AG04450 (cell line): ENCODE measurements at regions not wholly inside any gene's neighbourhood (a gene's known extent, or its start where the extent isn't known, plus 50 kb on each side); places are given as distances from the start of the nearest gene placed in this dataset.
A peak's percentile ranks its signal among the peaks of the same experiment; 100 is the strongest.

Experiments
- CTCF ChIA-PET: fragments of 300-600, 350-600 bp; formaldehyde crosslinking; extraction: SDS; loops from one replicate; lab custom pipeline; 2022; ENCODE audit warnings: antibody characterized with exemption, inconsistent platforms; lab: Charles Lee
- POLR2A ChIA-PET: fragments of 350-600 bp; formaldehyde crosslinking; extraction: SDS; loops from one replicate; lab custom pipeline; 2021; ENCODE audit warnings: antibody characterized with exemption, inconsistent platforms; lab: Yijun Ruan, JAX
- DNase-seq: peaks from one replicate; pipeline ENCODE4 v3.0.0-alpha.2; 2011; ENCODE audit warnings: low read depth, low spot score
- H3K27ac ChIP-seq: one replicate; pipeline ENCODE4 v1.5.1; 2012; ENCODE audit warnings: low read depth, low read length, control low read depth
- H3K27me3 ChIP-seq: one replicate; pipeline ENCODE4 v1.6.0; 2012; ENCODE audit warnings: low read length; ENCODE audit not compliant: control insufficient read depth, insufficient read depth
- H3K4me3 ChIP-seq: 2 replicates; pipeline ENCODE4 v1.5.1; 2011; ENCODE audit warnings: mild to moderate bottlenecking, low read depth, low read length, control low read depth
- H3K9me3 ChIP-seq: 2 replicates; pipeline ENCODE4 v1.5.1; 2012; ENCODE audit warnings: low read length; ENCODE audit not compliant: control insufficient read depth, insufficient read depth
- TF ChIP-seq, protein P1 (sequence below): IDR thresholded peaks from 2 replicates; pipeline ENCODE4 v1.5.1; 2011; ENCODE audit warnings: low read depth, low read length, control low read depth, inconsistent platforms

DNA sequence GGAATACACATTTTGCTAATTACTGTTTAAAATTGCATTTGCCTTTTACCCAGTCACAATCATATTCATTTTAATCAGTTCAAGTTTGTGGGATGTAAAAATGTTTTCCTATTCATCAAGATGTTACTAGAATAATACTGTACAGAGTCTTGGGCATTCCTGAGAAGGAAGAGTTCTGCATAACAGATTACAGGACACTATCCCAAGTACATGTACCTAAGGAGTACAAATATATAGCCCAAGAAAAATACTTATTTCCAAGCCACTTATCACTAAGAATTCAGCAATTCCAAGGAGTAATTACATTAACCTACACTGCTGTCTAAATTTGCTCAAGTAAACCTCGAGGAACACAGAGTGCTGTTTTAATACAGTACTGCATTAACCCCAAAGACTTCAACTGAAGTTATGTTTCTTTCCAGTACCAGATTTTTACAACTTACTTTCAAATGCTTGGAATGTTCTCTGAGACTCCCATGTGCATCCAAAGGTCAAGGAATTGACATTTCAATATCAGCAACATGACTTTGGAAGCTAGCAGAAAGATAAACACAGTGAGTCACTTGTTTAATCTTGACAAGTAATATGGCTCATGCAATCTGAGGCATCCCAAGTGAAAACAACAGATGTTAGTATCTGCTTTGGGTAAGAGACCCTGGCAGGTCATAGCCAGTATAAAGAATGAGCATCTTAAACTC lies 125.4 kb upstream of the BET1 start:
- ChIA-PET CTCF (interaction anchor here (0.6 to 1.2 kb wide), 5 partner anchors 20 to 526 kb away, joined by 3 to 10 read pairs (median 4); no protein-coding TSS in a partner anchor), POLR2A (interaction anchor here (0.6 to 1.5 kb wide), 6 partner anchors 17 to 208 kb away, joined by 3 to 8 read pairs (median 4); partner anchors contain the start of gene GNG11)
- peak; percentile 90 for DNase-seq
- TF ChIP-seq, protein P1, sequence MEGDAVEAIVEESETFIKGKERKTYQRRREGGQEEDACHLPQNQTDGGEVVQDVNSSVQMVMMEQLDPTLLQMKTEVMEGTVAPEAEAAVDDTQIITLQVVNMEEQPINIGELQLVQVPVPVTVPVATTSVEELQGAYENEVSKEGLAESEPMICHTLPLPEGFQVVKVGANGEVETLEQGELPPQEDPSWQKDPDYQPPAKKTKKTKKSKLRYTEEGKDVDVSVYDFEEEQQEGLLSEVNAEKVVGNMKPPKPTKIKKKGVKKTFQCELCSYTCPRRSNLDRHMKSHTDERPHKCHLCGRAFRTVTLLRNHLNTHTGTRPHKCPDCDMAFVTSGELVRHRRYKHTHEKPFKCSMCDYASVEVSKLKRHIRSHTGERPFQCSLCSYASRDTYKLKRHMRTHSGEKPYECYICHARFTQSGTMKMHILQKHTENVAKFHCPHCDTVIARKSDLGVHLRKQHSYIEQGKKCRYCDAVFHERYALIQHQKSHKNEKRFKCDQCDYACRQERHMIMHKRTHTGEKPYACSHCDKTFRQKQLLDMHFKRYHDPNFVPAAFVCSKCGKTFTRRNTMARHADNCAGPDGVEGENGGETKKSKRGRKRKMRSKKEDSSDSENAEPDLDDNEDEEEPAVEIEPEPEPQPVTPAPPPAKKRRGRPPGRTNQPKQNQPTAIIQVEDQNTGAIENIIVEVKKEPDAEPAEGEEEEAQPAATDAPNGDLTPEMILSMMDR, result no peak
- no peak overlapping the region for H3K4me3 ChIP-seq
- H3K27ac ChIP-seq, result no peak overlapping the region
- H3K27me3 ChIP-seq, result no peaks in the 10 kb centered on the region
- H3K9me3 ChIP-seq, result no peaks in the 10 kb centered on the region

DNA sequence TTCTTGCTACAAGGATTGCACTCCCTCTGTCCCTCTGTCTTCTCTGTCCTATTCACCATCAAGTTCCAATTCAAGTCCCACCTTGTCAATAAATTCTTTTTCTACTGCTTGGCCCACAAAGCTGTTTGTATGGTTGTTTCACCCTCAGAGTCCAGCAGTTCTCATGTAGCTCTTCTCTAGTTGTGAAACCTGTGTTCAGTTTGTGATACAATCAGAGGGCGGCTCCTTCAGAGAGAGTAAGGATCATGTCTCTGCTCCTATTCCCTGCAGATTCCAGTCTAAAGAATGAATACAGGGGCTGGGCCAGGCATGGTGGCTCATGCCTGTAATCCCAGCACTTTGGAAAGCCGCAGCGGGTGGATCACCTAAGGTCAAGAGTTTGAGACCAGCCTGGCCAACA lies 126.6 kb upstream of the BET1 start:
- Histone ChIP-seq H3K27me3 (no peaks in the 10 kb centered on the region), H3K4me3 (no peak overlapping the region), H3K9me3 (no peaks in the 10 kb centered on the region), H3K27ac (no peak overlapping the region)
- TF ChIP-seq, protein P1, result no peak
- ChIA-PET POLR2A (interaction anchor here (0.9 to 1.5 kb wide), 2 partner anchors 16 to 183 kb away, joined by 3 to 8 read pairs; no protein-coding TSS in a partner anchor), CTCF (interaction anchor here (0.8 to 1.2 kb wide), 2 partner anchors 92 to 228 kb away, joined by 4 read pairs; no protein-coding TSS in a partner anchor)
- no peak for DNase-seq

DNA sequence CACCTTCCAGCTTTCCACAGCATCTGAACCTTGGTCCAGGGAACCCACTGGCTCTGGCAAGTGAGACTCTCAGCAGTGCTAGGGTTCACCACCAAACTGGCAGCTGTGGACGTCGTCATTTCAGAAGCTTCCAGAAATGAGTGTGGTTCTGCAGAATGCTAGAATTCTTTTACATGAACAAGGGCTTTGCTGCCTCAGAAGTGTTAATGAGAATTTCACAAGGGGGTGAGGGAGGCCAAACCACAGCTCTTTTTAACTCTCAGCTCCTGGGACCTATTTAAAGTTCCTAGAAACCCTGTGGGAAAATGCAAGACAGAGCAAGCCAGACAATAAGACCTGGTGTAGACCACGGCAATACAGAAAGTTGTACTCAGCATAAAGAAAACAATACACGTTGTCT lies 129.3 kb upstream of the BET1 start:
- DNase-seq, result no peak
- Histone ChIP-seq H3K4me3 (no peak overlapping the region), H3K27ac (no peak overlapping the region), H3K9me3 (no peaks in the 10 kb centered on the region), H3K27me3 (no peaks in the 10 kb centered on the region)
- ChIA-PET CTCF (interaction anchor here (0.9 to 1.9 kb wide), 4 partner anchors 16 to 302 kb away, joined by 3 to 7 read pairs (median 4); no protein-coding TSS in a partner anchor), POLR2A (no interaction called here)
- TF ChIP-seq, protein P1, result no peak

DNA sequence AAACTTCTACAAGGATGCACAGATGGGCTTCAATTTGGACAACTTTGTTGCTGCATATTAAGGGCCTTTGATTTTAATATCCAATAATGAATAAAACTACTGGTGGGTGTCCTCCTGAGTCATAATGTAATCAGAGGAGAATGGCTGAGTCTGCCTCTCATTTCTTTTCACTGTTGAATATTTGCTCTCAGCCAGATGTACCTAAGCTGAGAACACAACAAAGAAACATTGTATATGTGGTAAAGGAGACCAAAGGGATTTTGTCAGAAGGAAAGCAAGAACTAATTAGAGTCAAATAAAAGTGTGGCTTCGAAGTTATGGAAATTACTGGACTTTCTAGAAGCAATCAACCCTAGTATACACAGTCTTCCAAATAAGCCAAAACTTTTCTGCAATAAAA lies 131.0 kb upstream of the BET1 start:
- no peak overlapping the region for H3K27ac ChIP-seq
- H3K4me3 ChIP-seq, result no peak overlapping the region
- TF ChIP-seq, protein P1, result no peak
- ChIA-PET POLR2A (no interaction called here), CTCF (interaction anchor here (0.6 to 1.5 kb wide), 3 partner anchors 8 to 302 kb away, joined by 3 read pairs; no protein-coding TSS in a partner anchor)
- DNase-seq, result no peak
- no peaks in the 10 kb centered on the region for H3K27me3 ChIP-seq
- H3K9me3 ChIP-seq, result no peaks in the 10 kb centered on the region

DNA sequence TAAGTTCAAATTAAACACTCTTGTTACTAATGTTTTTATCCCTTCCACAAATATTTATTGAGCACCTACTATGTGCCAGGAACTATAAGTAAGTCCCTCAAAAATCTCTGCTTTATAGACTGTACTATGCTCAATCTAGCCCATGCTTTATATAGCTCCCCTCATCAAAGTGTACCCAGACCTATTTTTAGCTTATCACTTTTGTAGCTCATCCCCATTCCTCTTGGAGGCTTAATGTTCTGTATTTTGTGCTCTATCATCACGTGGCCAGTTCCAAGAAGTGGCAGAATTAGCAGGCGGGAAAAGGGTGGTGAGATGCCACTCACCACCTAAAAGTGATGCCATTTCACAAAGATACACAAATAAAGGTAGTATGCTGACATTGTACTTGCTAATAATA lies 138.1 kb upstream of the BET1 start:
- no peak for DNase-seq
- TF ChIP-seq, protein P1, result no peak
- Histone ChIP-seq H3K27ac (no peak overlapping the region), H3K4me3 (no peak overlapping the region), H3K9me3 (no peaks in the 10 kb centered on the region), H3K27me3 (no peaks in the 10 kb centered on the region)
- ChIA-PET POLR2A (no interaction called here), CTCF (interaction anchor here (0.6 kb wide), 1 partner anchor 55 kb away, joined by 3 read pairs; no protein-coding TSS in a partner anchor)
